Esophagus squamous epithelium (tissue), 5 donors: ENCODE measurements at regions not wholly inside any gene's neighbourhood (a gene's known extent, or its start where the extent isn't known, plus 50 kb on each side); places are given as distances from the start of the nearest gene placed in this dataset.
"Not testable (repeated sequence)": the region's sequence is repeated elsewhere in the genome, so short reads cannot be mapped to it uniquely, and the experiment has no call there.

ENCODE experiments used
- DNase-seq: peaks from one replicate; lab custom pipeline; 2025; lab: John Stamatoyannopoulos, UW
- H3K27ac ChIP-seq, 4 donors: fragments of 200-600 bp; sonication (generic); one replicate each; pipeline ENCODE4 v1.5.1; 2016 to 2019; ENCODE audit warnings: mild to moderate bottlenecking in 1 of 4
- H3K27me3 ChIP-seq, 4 donors: fragments of 200-600 bp; sonication (generic); 1 replicate in 3 of 4; 2 replicates in 1 of 4; pipeline versions ENCODE4 v1.5.1 to v1.6.0; 2017 to 2021; ENCODE audit warnings: antibody characterized with exemption in 1 of 4
- H3K36me3 ChIP-seq, 3 donors: fragments of 200-600 bp; sonication (generic); one replicate each; pipeline ENCODE4 v1.5.1; 2016 to 2019
- H3K4me1 ChIP-seq, 3 donors: fragments of 200-600 bp; sonication (generic); one replicate each; pipeline ENCODE4 v1.5.1; 2017 to 2019
- H3K4me3 ChIP-seq, 4 donors: fragments of 200-600 bp; sonication (generic); 1 replicate in 3 of 4; 2 replicates in 1 of 4; pipeline ENCODE4 v1.5.1; 2016 to 2019; ENCODE audit warnings: mild to moderate bottlenecking in 2 of 4, moderate library complexity in 1 of 4
- H3K9me3 ChIP-seq, 3 donors: fragments of 200-600 bp; sonication (generic); one replicate each; pipeline ENCODE4 v1.5.1; 2016 to 2019
- CTCF ChIP-seq, 6 experiments: fragments of 450-650 bp in 4 of 6; fragments of 200-600 bp in 2 of 6; sonication (generic) in 2 of 6; IDR thresholded peaks; one replicate each; pipeline ENCODE4 v1.5.1; 2016 to 2019; ENCODE audit warnings: antibody characterized with exemption in 6 of 6, mild to moderate bottlenecking in 4 of 6, moderate library complexity in 4 of 6
- POLR2A ChIP-seq, 4 donors: fragments of 450-650 bp; IDR thresholded peaks; one replicate each; pipeline ENCODE4 v1.6.1; 2017; ENCODE audit warnings: antibody characterized with exemption in 4 of 4, mild to moderate bottlenecking in 4 of 4, moderate library complexity in 3 of 4
- WGBS, 2 donors: methylation state at CpG; one replicate each; pipeline ENCODE4 v1.1.5; 2018; 5-methylcytosine and 5-hydroxymethylcytosine counted together
- intact Hi-C: fragments of 100-400 bp; cut with DNase I; formaldehyde crosslinking; loops from one replicate; pipeline ENCODE4 v1.15.0; 2022
- donor health status: DM: yes; HTN: yes; CAD: no.

DNA sequence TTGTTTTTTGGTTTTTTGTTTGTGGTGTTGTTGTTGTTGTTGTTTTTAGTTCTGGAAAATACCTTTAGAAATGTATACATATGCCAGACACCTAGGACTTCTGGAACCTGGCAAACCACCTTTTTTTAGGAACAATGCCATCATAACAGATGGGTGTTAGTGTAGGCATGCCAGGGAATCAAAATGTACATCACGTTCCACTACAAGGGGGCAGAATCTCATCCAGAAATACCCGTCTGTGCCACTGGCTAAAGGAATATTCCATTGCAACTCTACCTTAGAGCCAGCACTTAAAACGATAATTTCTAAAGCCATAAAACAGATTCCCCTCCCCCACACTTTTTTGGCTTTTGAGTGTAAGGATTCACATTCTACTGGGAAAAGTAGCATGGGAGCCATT lies 239.8 kb downstream of the ETV1 start:
- H3K9me3 ChIP-seq, result no peaks in the 10 kb centered on the region
- intact Hi-C loops, result no loop called here
- no peak overlapping the region for H3K4me3 ChIP-seq
- no peak overlapping the region for H3K27ac ChIP-seq
- DNase-seq, result no peak
- H3K4me1 ChIP-seq, result no peaks in the 10 kb centered on the region
- 85 to 86% methylated on average over 3 of the region's 3 CpGs for WGBS, 2 donors
- TF ChIP-seq CTCF (IDR thresholded peaks at IDR 0.05), result no peak
- no peak for TF ChIP-seq POLR2A (IDR thresholded peaks at IDR 0.05)
- no peaks in the 10 kb centered on the region for H3K27me3 ChIP-seq
- H3K36me3 ChIP-seq, result no peaks in the 10 kb centered on the region

DNA sequence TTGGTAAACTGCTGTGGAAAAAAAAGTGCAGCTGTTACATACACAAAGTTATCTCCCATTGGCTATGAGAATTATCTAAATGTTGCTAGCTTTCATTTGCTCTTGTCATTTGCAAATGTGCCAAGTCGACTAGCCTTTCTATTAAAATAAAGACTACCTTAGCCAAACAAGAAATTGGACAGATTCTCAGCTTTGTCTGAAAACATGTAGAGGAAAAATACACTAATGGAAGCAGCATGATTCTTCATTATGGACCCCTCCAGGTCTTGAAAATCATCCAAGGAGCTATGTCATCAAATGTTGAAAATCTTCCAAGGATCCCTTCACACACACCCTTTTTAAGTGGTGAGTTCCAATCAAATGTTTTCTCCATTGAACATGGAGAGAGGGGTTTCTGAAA lies 237.7 kb downstream of the ETV1 start:
- no peak for TF ChIP-seq POLR2A (IDR thresholded peaks at IDR 0.05)
- no peak for TF ChIP-seq CTCF (IDR thresholded peaks at IDR 0.05)
- H3K36me3 ChIP-seq, result no peaks in the 10 kb centered on the region
- intact Hi-C loops, result no loop called here
- H3K27ac ChIP-seq, result no peak overlapping the region
- H3K4me1 ChIP-seq, result no peaks in the 10 kb centered on the region
- no peak for DNase-seq
- no peaks in the 10 kb centered on the region for H3K9me3 ChIP-seq
- WGBS, 2 donors, result 39 to 46% methylated on average over 1 of the region's 1 CpG
- no peak overlapping the region for H3K4me3 ChIP-seq
- no peaks in the 10 kb centered on the region for H3K27me3 ChIP-seq

DNA sequence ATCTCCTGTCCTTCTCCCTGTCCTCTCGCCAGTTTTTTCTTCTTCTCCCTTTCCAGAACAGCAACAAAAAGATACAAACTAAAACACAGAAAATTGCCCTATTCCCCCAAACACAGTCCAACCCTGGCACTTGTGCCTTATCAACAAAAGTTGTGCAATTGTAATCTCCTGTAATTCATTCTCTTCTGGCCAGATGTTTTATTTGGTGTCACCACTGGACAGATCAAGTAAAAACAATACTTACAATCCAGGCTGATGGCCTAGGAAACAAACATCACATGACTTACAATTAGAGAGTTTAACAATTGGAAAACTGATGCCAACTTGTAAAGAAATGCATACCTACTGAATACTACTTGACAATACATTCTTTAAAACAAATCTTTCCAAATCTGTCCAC lies 231.6 kb downstream of the ETV1 start:
- no peaks in the 10 kb centered on the region for H3K36me3 ChIP-seq
- no peak for DNase-seq
- H3K27ac ChIP-seq, result no peak overlapping the region
- intact Hi-C loops, result no loop called here
- H3K4me3 ChIP-seq, result no peak overlapping the region
- no peaks in the 10 kb centered on the region for H3K4me1 ChIP-seq
- H3K9me3 ChIP-seq, result no peaks in the 10 kb centered on the region
- WGBS, 2 donors, result 75 to 94% methylated on average over 1 of the region's 1 CpG
- TF ChIP-seq CTCF (IDR thresholded peaks at IDR 0.05) (no peak), POLR2A (IDR thresholded peaks at IDR 0.05) (no peak)
- no peaks in the 10 kb centered on the region for H3K27me3 ChIP-seq

DNA sequence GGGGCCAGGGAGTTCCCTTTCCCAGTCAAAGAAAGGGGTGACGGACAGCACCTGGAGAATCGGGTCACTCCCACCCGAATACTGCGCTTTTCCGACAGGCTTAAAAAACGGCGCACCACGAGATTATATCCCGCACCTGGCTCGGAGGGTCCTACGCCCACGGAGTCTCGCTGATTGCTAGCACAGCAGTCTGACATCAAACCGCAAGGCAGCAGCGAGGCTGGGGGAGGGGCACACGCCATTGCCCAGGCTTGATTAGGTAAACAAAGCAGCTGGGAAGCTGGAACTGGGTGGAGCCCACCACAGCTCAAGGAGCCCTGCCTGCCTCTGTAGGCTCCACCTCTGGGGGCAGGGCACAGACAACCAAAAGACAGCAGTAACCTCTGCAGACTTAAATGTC lies 223.6 kb downstream of the ETV1 start:
- not testable (repeated sequence) for DNase-seq

DNA sequence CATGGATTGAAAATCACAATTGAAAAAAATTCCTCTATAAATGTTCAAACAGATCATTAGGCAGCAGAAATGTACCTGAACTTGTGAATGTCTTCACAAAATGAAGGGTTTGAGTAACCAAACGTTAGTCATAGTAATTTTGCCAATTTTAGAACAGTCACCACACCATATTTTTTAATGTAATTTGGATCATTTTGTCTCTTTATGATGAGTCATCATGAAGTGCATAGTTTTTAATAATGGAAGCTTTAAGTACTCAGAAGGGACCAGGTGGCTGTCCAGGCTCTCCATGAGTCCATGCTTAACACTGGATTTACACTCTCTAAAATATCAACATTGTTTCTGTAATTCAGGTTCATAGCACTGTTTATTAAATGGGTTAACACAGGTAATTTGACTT lies 219.2 kb downstream of the ETV1 start:
- no peak overlapping the region for H3K27ac ChIP-seq
- intact Hi-C loops, result no loop called here
- H3K9me3 ChIP-seq, result no peaks in the 10 kb centered on the region
- 12 to 31% methylated on average over 1 of the region's 1 CpG for WGBS, 2 donors
- H3K4me3 ChIP-seq, result no peak overlapping the region
- TF ChIP-seq CTCF (IDR thresholded peaks at IDR 0.05), result no peak
- TF ChIP-seq POLR2A (IDR thresholded peaks at IDR 0.05), result no peak
- H3K4me1 ChIP-seq, result no peaks in the 10 kb centered on the region
- no peak for DNase-seq
- H3K36me3 ChIP-seq, result no peaks in the 10 kb centered on the region
- H3K27me3 ChIP-seq, result no peaks in the 10 kb centered on the region

More for the DNA sequence above, 223.6 kb downstream of the ETV1 start:
- H3K9me3 ChIP-seq, H3K27ac ChIP-seq, H3K27me3 ChIP-seq, H3K4me1 ChIP-seq, intact Hi-C loops, H3K36me3 ChIP-seq, H3K4me3 ChIP-seq: not testable (repeated sequence)
- WGBS, 2 donors, result 82 to 97% methylated on average over 2 to 7 of the region's 16 CpGs

DNA sequence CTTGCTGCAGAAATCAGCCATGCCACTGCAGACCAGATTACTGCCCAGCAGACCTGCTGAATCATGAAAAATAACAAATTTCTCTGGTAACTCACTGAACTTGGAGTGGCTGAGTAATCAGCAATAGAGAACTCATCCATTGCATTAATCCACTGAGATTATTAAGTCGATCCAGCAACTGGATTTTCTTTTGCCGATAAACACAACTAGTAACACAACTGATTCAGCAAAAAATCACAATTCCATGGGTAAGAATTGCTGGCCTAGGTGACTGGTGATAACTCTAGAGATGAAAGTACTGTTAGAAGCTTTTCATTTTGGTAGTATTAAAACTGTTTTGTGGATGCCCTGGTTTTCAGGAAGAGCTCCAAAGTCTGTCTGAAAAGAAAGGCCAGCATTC lies 214.5 kb downstream of the ETV1 start:
- H3K4me3 ChIP-seq, result no peak overlapping the region
- H3K4me1 ChIP-seq, result no peaks in the 10 kb centered on the region
- no peaks in the 10 kb centered on the region for H3K36me3 ChIP-seq
- TF ChIP-seq POLR2A (IDR thresholded peaks at IDR 0.05), result no peak
- no peak for TF ChIP-seq CTCF (IDR thresholded peaks at IDR 0.05)
- H3K9me3 ChIP-seq, result no peaks in the 10 kb centered on the region
- H3K27ac ChIP-seq, result no peak overlapping the region
- WGBS, 2 donors, result 79 to 93% methylated on average over 2 of the region's 2 CpGs
- no peaks in the 10 kb centered on the region for H3K27me3 ChIP-seq
- intact Hi-C loops, result no loop called here
- no peak for DNase-seq
